Activated CD8-positive, alpha-beta memory T cell treated with anti-CD3 and anti-CD28 coated beads for 48 hours (primary cell): ENCODE measurements at regions not wholly inside any gene's neighbourhood (a gene's known extent, or its start where the extent isn't known, plus 50 kb on each side); places are given as distances from the start of the nearest gene placed in this dataset.

ENCODE experiments used
- DNase-seq, 3 experiments: peaks; one replicate each; pipeline ENCODE4 v3.0.0-alpha.2; 2020; ENCODE audit warnings: low read depth in 2 of 3, low spot score in 2 of 3

DNA sequence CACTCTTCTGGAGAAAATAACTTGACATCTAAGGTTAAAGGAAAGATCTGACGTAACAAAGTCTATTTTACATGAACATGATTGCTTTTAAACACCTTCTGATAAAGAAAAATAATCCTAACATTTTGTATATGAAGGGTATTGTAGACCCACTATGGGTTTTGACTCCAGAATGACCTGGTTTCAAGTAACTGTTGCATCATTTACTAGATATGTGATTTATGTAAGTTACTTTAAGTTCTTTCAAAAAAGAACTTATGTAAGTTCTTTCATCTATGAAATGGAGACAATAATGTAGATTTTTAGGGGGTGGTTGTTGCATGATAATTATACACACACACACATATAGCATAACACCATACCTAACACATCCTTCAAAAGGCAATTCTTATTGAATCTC is 147.6 kb upstream of the MIR17HG start:
- DNase-seq, result no peak

DNA sequence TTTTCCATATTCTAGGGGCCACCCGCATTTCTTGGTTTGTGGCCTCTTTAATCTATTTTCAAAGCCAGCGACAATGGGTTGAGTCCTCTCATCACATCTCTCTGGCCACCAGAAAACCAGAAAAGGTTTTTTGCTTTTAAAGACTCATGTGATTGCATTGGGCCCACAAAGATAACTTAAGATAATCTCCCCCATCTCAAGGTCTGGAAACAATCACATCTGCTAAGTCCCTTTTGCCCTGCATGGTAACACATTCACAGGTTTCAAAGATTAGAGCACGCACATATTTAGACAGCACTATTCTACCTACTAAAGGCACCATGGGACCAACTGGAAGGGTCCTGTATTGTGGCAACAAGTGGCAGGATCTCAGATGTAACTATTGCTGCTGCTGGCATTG is 147.0 kb upstream of the MIR17HG start:
- no peak for DNase-seq

GRCh38 chr13:91203430-91203829 is 144.1 kb upstream of the MIR17HG start:
- no peak for DNase-seq

GRCh38 chr13:91207261-91207660 is 140.2 kb upstream of the MIR17HG start:
- DNase-seq, result no peak

DNA sequence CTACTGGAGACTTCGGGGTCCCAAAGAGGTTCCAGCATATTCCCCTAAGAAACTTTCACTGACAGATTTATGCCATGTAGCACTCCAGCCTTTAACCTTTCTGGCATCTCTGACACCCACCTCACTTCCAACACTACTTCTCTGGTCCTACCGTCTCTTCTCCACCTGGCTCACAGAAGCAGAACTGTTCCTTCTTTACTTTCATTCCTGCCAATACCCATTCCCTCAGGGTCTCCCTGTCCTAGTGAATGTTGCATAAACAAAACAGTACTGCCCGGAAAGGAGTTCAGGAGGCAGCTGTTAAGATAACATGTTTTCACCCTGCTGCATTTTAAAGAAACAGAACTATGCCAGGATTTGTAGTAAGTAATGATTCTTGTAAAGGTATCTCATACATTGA is 136.0 kb upstream of the MIR17HG start:
- DNase-seq, result no peak

DNA sequence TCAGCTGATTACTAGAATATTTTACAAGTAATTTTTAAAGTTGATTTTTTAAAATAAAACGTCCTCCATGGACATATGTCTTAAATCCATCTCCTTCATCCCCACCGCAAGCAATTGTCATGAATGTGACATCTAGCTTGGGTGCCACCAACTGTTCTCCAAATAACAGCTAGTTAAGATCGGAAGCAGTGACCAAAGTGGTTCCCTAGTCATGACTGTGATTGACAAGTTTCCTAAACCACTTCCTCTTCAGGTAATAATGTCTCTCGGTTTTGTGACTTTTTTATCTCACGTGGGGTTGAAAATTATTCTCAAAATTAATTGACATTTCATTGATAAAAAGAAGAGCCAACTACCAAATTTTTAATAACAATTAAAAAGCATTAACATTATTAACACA is 135.3 kb upstream of the MIR17HG start:
- no peak for DNase-seq

DNA sequence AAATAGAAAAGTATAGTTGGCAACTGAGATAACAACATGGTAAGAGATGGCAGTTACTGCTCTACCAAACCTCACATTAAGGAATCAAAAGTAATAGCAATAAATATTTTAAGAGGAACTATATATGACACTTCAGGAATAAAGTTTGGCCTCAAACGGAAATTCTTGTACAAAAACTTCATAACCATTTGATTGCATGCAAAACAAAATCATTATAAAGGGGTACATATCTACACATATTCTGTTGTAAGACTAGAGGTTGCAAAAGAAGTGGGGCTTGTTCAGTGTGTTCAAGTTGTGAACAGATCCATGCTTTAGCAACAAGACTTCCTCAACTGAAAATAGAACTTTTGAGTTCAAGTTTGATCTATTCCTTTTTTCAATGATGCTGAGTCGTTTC is 133.5 kb upstream of the MIR17HG start:
- no peak for DNase-seq

- DNase-seq, result no peak
These were observed 130.4 kb upstream of the MIR17HG start for GRCh38 chr13:91216928-91217700.

- no peak for DNase-seq
These were observed 128.3 kb upstream of the MIR17HG start for GRCh38 chr13:91219201-91219600.

- DNase-seq, result no peak
These were observed 126.6 kb upstream of the MIR17HG start for GRCh38 chr13:91220872-91221271.

- no peak for DNase-seq
These were observed 119.4 kb upstream of the MIR17HG start for GRCh38 chr13:91228108-91228507.

DNA sequence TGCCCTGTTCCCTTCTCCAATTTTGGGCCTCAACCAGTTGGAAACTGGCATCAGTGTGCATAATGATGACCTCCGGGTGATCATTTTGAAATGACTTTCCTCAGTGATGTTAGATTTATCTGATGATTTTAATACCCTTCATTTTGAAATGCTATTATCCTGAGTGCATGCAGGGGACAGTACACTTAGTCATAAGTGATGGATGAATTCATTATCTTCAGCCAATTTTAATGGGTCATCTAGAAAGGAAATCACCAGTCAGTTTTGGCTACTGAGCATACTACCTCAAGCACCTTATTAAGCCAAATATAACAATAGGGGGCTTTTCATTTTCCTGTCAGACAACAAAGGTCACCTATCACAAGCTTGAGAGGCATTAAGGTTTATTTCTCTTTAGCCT is 118.5 kb upstream of the MIR17HG start:
- no peak for DNase-seq

DNA sequence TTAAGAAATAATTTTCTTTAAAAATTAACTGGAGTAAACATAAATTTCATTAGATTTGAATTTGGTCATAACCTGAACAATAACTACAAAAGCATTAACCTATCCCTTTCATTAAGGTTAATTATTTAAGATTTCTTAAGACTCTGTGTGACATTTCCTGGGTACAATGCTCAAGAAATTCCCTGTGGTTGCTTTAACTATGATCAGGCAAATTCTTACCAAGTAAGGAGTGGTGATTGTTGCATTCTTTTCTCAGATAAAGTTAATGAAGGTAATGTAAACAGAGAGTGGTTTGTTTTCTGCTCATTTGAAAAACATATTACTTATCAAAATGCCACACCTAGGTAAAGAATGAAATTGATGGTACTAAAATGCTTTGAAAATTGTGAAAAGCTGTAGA is 114.8 kb upstream of the MIR17HG start:
- no peak for DNase-seq

DNA sequence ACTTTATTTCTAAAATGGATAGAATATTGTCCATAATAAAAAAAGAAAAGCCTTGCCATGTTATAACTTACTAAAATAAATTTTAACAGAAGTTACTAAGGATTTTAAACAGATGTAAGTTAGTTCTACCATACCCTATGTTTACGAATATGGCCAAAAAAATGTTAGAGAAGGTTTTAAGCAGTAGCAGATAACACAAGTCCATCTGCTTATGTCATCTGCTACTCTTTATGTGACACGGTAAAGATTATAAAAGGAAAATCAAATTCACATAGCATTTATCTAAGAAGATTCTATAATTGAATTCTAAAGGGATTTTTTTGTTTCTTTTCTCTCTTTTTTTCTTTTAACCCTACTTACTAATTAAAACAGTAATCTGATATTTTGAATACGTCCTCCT is 114.2 kb upstream of the MIR17HG start:
- DNase-seq, result no peak

DNA sequence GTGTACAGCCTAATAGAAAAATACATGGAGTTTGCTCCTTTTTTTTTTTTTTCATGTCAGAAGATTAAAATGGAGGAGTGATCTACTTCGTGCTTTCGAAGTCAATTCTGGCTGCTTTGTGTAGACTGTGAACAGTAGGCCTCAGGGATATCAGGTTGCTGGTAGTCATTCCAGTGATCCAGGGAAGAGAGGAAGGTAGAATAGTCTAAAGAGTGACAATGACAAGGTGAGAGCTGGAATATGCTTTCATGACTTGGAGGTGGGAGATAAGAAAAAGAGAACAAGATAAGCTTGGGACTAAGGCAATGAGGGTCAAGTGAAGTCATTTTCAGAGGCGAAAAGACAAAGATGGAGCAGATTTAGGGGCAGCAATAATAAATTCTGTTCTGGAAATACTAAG is 111.3 kb upstream of the MIR17HG start:
- no peak for DNase-seq

- DNase-seq, result no peak
These were observed 110.6 kb upstream of the MIR17HG start for GRCh38 chr13:91236921-91237320.

GRCh38 chr13:91238036-91238435 is 109.5 kb upstream of the MIR17HG start:
- DNase-seq, result no peak

DNA sequence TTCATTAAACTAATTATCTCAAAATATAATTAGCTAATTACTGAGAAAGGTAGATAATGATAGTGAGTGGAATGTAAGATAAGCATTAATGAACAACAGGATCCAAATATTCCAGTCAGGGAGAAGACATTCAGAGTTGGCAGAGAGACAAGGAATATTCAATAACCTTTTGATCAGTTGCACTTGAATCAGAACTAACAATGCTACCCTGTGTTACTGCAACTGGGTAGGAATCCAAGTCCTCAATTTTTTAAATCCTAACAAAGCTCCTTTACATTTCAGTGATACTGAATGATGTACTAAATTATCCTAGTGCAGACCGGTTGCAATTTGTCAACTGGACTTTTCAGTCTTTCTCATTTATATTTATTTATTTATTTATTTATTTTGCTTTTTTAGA is 107.1 kb upstream of the MIR17HG start:
- no peak for DNase-seq

- DNase-seq, result no peak
These were observed 106.1 kb upstream of the MIR17HG start for GRCh38 chr13:91241221-91241933.

DNA sequence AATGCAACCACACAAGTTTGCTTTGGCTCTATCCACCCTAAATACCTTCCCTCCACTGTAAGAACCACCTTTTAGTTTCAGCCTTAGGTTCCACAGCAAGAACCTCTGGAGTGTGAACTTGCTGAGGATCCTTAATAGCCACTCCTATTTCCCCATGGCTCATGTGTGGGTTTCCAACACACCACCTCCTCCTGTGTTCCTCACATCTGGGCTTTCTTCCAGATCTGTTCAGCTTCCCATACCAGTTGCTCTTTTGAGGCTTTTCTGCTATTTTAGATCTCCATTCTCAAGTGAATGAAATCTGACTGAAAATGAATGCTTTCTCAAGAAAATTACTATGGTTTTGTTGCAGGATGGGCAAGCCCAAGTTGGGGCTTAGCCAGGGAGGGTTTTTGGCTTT is 104.8 kb upstream of the MIR17HG start:
- no peak for DNase-seq

GRCh38 chr13:91245288-91245687 is 102.2 kb upstream of the MIR17HG start:
- DNase-seq, result no peak

GRCh38 chr13:91247768-91248167 is 99.7 kb upstream of the MIR17HG start:
- no peak for DNase-seq

GRCh38 chr13:91248249-91248648 is 99.2 kb upstream of the MIR17HG start:
- no peak for DNase-seq
